H1 (cell line): ENCODE measurements at regions not wholly inside any gene's neighbourhood (a gene's known extent, or its start where the extent isn't known, plus 50 kb on each side); places are given as distances from the start of the nearest gene placed in this dataset.

Experiments
- CTCF ChIA-PET: fragments of 300-600 bp; sonication (Branson Sonifier 250); formaldehyde crosslinking; loops from one replicate; lab custom pipeline; 2021; ENCODE audit not compliant: partially characterized antibody; lab: Charles Lee
- POLR2A ChIA-PET: fragments of 300-600 bp; sonication (Branson Sonifier 250); formaldehyde crosslinking; loops from one replicate; lab custom pipeline; 2021; ENCODE audit warnings: inconsistent platforms; ENCODE audit not compliant: partially characterized antibody; lab: Charles Lee
- DNase-seq, 2 experiments: peaks; one replicate each; pipeline versions ENCODE4 v3.0.0 to v3.0.0-alpha.2; 2010 to 2022; ENCODE audit warnings: low spot score in 2 of 2, low read depth in 1 of 2, mixed read lengths in 1 of 2
- FAIRE-seq: peaks from 2 replicates; lab custom pipeline; 2011; peaks lifted over from hg19 to GRCh38; lab: Jason Lieb, UNC
- H2AFZ ChIP-seq: 2 replicates; pipeline ENCODE4 v1.8.1; 2012; ENCODE audit warnings: low read length, inconsistent platforms
- H2AK5ac ChIP-seq: 2 replicates; pipeline ENCODE4 v1.6.1; 2013; ENCODE audit warnings: low read depth, low read length
- H2BK120ac ChIP-seq: replicated peaks from 2 replicates; pipeline ENCODE3; 2013; ENCODE audit warnings: low read depth, low read length, inconsistent platforms
- H2BK12ac ChIP-seq: 2 replicates; pipeline ENCODE4 v1.6.1; 2013; ENCODE audit warnings: low read depth, low read length
- H2BK15ac ChIP-seq: 2 replicates; pipeline ENCODE4 v1.6.1; 2013; ENCODE audit warnings: low read length
- H2BK20ac ChIP-seq: 2 replicates; pipeline ENCODE4 v1.6.1; 2013; ENCODE audit warnings: low read length
- H2BK5ac ChIP-seq: 2 replicates; pipeline ENCODE4 v1.6.1; 2013; ENCODE audit warnings: low read depth, low read length
- H3K14ac ChIP-seq: 2 replicates; pipeline ENCODE4 v1.6.1; 2013; ENCODE audit warnings: inconsistent platforms; ENCODE audit not compliant: insufficient read length
- H3K18ac ChIP-seq: 2 replicates; pipeline ENCODE4 v1.6.1; 2013; ENCODE audit warnings: low read length; ENCODE audit errors: extremely low read depth
- H3K23ac ChIP-seq: 2 replicates; pipeline ENCODE4 v1.6.1; 2013; ENCODE audit warnings: inconsistent platforms; ENCODE audit not compliant: insufficient read length
- H3K23me2 ChIP-seq: 2 replicates; pipeline ENCODE4 v1.6.1; 2013; ENCODE audit warnings: low read depth, low read length
- H3K27ac ChIP-seq: 2 replicates; pipeline ENCODE4 v1.6.1; 2011; ENCODE audit warnings: low read depth, low read length, inconsistent platforms
- H3K27me3 ChIP-seq, 4 experiments: replicated peaks in 1 of 4; 1 replicate in 1 of 4; 2 replicates in 3 of 4; pipeline versions ENCODE4 v1.6.1 to v1.8.1; 2011 to 2013; ENCODE audit warnings: low read length in 3 of 4, mild to moderate bottlenecking in 3 of 4, inconsistent platforms in 2 of 4, mixed read lengths in 2 of 4, moderate library complexity in 1 of 4; ENCODE audit not compliant: control insufficient read depth in 3 of 4, insufficient read depth in 3 of 4; ENCODE audit errors: extremely low read depth in 1 of 4
- H3K36me3 ChIP-seq, 4 experiments: 2 replicates each; pipeline versions ENCODE4 v1.6.1 to v1.8.1; 2011 to 2013; ENCODE audit warnings: mild to moderate bottlenecking in 4 of 4, low read length in 3 of 4, moderate library complexity in 2 of 4, control low read depth in 1 of 4, inconsistent platforms in 1 of 4; ENCODE audit not compliant: insufficient read depth in 4 of 4, control insufficient read depth in 2 of 4
- H3K4ac ChIP-seq: replicated peaks from 2 replicates; pipeline ENCODE3; 2013; ENCODE audit warnings: low read length, low read depth, mixed read lengths, inconsistent platforms; ENCODE audit not compliant: insufficient read length
- H3K4me1 ChIP-seq, 4 experiments: replicated peaks in 1 of 4; 1 replicate in 1 of 4; 2 replicates in 3 of 4; pipeline versions ENCODE4 v1.6.1 to v1.8.1; 2011 to 2013; ENCODE audit warnings: low read length in 3 of 4, inconsistent platforms in 2 of 4, mixed read lengths in 1 of 4; ENCODE audit not compliant: insufficient read depth in 4 of 4, control insufficient read depth in 3 of 4
- H3K4me2 ChIP-seq, 2 experiments: 2 replicates each; pipeline versions ENCODE4 v1.6.1 to v1.8.1; 2011 to 2013; ENCODE audit warnings: low read depth in 2 of 2, low read length in 2 of 2, control low read depth in 1 of 2, inconsistent platforms in 1 of 2, mild to moderate bottlenecking in 1 of 2; ENCODE audit not compliant: insufficient read depth in 1 of 2
- H3K4me3 ChIP-seq, 4 experiments: fragments of 200-600, 300-600 bp in 1 of 4; sonication (generic), shearing (Covaris generic), sonication (Bioruptor Twin) in 1 of 4; 2 replicates each; pipeline versions ENCODE4 v1.5.1 to v1.8.1; 2011 to 2016; ENCODE audit warnings: low read length in 4 of 4, low read depth in 3 of 4, control low read depth in 2 of 4, inconsistent platforms in 2 of 4, mild to moderate bottlenecking in 2 of 4, mixed read lengths in 1 of 4, moderate library complexity in 1 of 4; ENCODE audit not compliant: insufficient read depth in 2 of 4; ENCODE audit errors: extremely low read depth in 1 of 4
- H3K56ac ChIP-seq: replicated peaks from 2 replicates; pipeline ENCODE3; 2013; ENCODE audit warnings: low read depth, mild to moderate bottlenecking, mixed read lengths, low read length, inconsistent platforms; ENCODE audit not compliant: insufficient read length
- H3K79me1 ChIP-seq: 2 replicates; pipeline ENCODE4 v1.6.1; 2013; ENCODE audit warnings: low read depth, low read length, control low read depth
- H3K79me2 ChIP-seq, 2 experiments: 2 replicates each; pipeline versions ENCODE4 v1.6.1 to v1.8.1; 2012 to 2013; ENCODE audit warnings: low read length in 2 of 2, mild to moderate bottlenecking in 2 of 2, inconsistent platforms in 1 of 2; ENCODE audit not compliant: insufficient read depth in 2 of 2, control insufficient read depth in 1 of 2
- H3K9ac ChIP-seq, 4 experiments: replicated peaks in 1 of 4; 1 replicate in 1 of 4; 2 replicates in 3 of 4; pipeline versions ENCODE4 v1.6.1 to v1.8.1; 2011 to 2013; ENCODE audit warnings: low read depth in 3 of 4, low read length in 3 of 4, control low read depth in 2 of 4, mild to moderate bottlenecking in 2 of 4, moderate library complexity in 2 of 4, inconsistent platforms in 1 of 4; ENCODE audit errors: extremely low read depth in 1 of 4
- H3K9me3 ChIP-seq, 2 experiments: 2 replicates each; pipeline versions ENCODE4 v1.6.1 to v1.8.1; 2012 to 2013; ENCODE audit warnings: mild to moderate bottlenecking in 2 of 2, moderate library complexity in 2 of 2, control low read depth in 1 of 2, inconsistent platforms in 1 of 2, low read depth in 1 of 2, low read length in 1 of 2, mixed read lengths in 1 of 2; ENCODE audit not compliant: insufficient read depth in 2 of 2
- H4K20me1 ChIP-seq, 2 experiments: replicated peaks in 1 of 2; 2 replicates each; pipeline versions ENCODE3 to v1.8.1; 2011 to 2013; ENCODE audit warnings: inconsistent platforms in 2 of 2, low read length in 2 of 2, mild to moderate bottlenecking in 1 of 2; ENCODE audit not compliant: insufficient read depth in 2 of 2, control insufficient read depth in 1 of 2
- H4K5ac ChIP-seq: 2 replicates; pipeline ENCODE4 v1.6.1; 2013; ENCODE audit warnings: low read length, low read depth, mixed read lengths, inconsistent platforms; ENCODE audit not compliant: insufficient read length
- H4K8ac ChIP-seq: 2 replicates; pipeline ENCODE4 v1.8.0; 2013; ENCODE audit warnings: mild to moderate bottlenecking, moderate library complexity, low read length, inconsistent platforms; ENCODE audit not compliant: insufficient read depth; ENCODE audit errors: extremely low read depth
- H4K91ac ChIP-seq: replicated peaks from 2 replicates; pipeline ENCODE3; 2013; ENCODE audit warnings: low read length, mixed read lengths, inconsistent platforms; ENCODE audit not compliant: insufficient read length
- CEBPB ChIP-seq: IDR thresholded peaks from 2 replicates; pipeline ENCODE4 v1.6.1; 2012; ENCODE audit warnings: low read depth, low read length
- POLR2AphosphoS5 ChIP-seq: IDR thresholded peaks from 2 replicates; pipeline ENCODE4 v1.6.1; 2011; ENCODE audit warnings: low read depth, low read length
- WGBS, 2 experiments: shearing (Covaris generic) in 1 of 2; methylation state at CpG; one replicate each; pipeline versions ENCODE4 v1.1.6 to v1.1.7; 2013 to 2015; ENCODE audit warnings: low lambda C conversion rate in 2 of 2, mixed read lengths in 2 of 2, inconsistent platforms in 1 of 2, low coverage in 1 of 2, missing lambda C conversion rate in 1 of 2; ENCODE audit not compliant: insufficient replicate concordance in 2 of 2, insufficient coverage in 1 of 2, insufficient read length in 1 of 2; ENCODE audit errors: extremely low coverage in 1 of 2, missing lambda C conversion rate in 1 of 2; 5-methylcytosine and 5-hydroxymethylcytosine counted together

- no peaks in the 10 kb centered on the region for H3K23me2 ChIP-seq
- CTCF ChIA-PET = no interaction called here
- H4K8ac ChIP-seq = no peak overlapping the region
- H3K4me1 ChIP-seq = no peaks in the 10 kb centered on the region
- peaks cover 0 to 1% (median 0%) of the 10 kb centered on the region in 4 experiments; a peak in 1 of 7 replicates for H3K27me3 ChIP-seq
- no peak for FAIRE-seq
- no peak overlapping the region for H3K27ac ChIP-seq
- H2BK15ac ChIP-seq = no peak overlapping the region
- H3K9me3 ChIP-seq = no peaks in the 10 kb centered on the region
- no peak overlapping the region for H2AFZ ChIP-seq
- H2AK5ac ChIP-seq = no peak overlapping the region
- no peaks in the 10 kb centered on the region for H3K79me2 ChIP-seq
- no peak overlapping the region for H3K56ac ChIP-seq
- no peaks in the 10 kb centered on the region for H3K79me1 ChIP-seq
- H3K9ac ChIP-seq = no peak overlapping the region
- no peak overlapping the region for H3K23ac ChIP-seq
- no peaks in the 10 kb centered on the region for H4K20me1 ChIP-seq
- no peak for TF ChIP-seq POLR2AphosphoS5
- TF ChIP-seq CEBPB = 0 out of 2 replicates have a peak, but pooled peaks have one; percentile 15
- TF ChIP-seq, all 59 proteins: peak for 1
- Histone ChIP-seq H3K4me3 (no peak overlapping the region), H2BK5ac (no peak overlapping the region), H3K4me2 (no peak overlapping the region), H2BK12ac (no peak overlapping the region), H4K5ac (no peak overlapping the region), H2BK20ac (no peak overlapping the region), H2BK120ac (no peak overlapping the region), H4K91ac (no peak overlapping the region), H3K18ac (no peak overlapping the region), H3K14ac (no peak overlapping the region), H3K4ac (no peak overlapping the region), H3K36me3 (no peaks in the 10 kb centered on the region)
- DNase-seq = no peak
- WGBS, 2 experiments = 85% methylated on average over 2 of the region's 2 CpGs; no CpG with 5 or more reads in 1 of the 2 experiments
- POLR2A ChIA-PET = no interaction called here
These were observed 390.9 kb upstream of the DAB2 start for GRCh38 chr5:39815711-39816110.
